GM21390 (cell line): ENCODE measurements at regions not wholly inside any gene's neighbourhood (a gene's known extent, or its start where the extent isn't known, plus 50 kb on each side); places are given as distances from the start of the nearest gene placed in this dataset.

Experiments used
- ATAC-seq: cut with Tn5 transposase; IDR thresholded peaks from one replicate; pipeline ENCODE4 v1.9.1; 2021; ENCODE audit not compliant: unreplicated experiment

GRCh38 chr13:48761256-48761655 is 107.5 kb downstream of the CYSLTR2 start:
- no peak for ATAC-seq

- ATAC-seq = peak; percentile 97
These were observed 115.5 kb downstream of the CYSLTR2 start for GRCh38 chr13:48769107-48769704.

GRCh38 chr13:48770372-48770771 is 116.6 kb downstream of the CYSLTR2 start:
- ATAC-seq = no peak

- no peak for ATAC-seq
These were observed 119.2 kb downstream of the CYSLTR2 start for GRCh38 chr13:48772908-48773307.

GRCh38 chr13:48773531-48774275 is 120.0 kb downstream of the CYSLTR2 start:
- no peak for ATAC-seq

GRCh38 chr13:48775285-48775684 is 121.6 kb downstream of the CYSLTR2 start:
- ATAC-seq = no peak

GRCh38 chr13:48775804-48776203 is 122.1 kb downstream of the CYSLTR2 start:
- no peak for ATAC-seq

- no peak for ATAC-seq
These were observed 122.7 kb downstream of the CYSLTR2 start for GRCh38 chr13:48776401-48776800.

- ATAC-seq = no peak
These were observed 124.9 kb downstream of the CYSLTR2 start for GRCh38 chr13:48778610-48779009.

- ATAC-seq = no peak
These were observed 127.1 kb downstream of the CYSLTR2 start for GRCh38 chr13:48780713-48781341.

- no peak for ATAC-seq
These were observed 128.7 kb downstream of the CYSLTR2 start for GRCh38 chr13:48782429-48782840.

GRCh38 chr13:48783181-48783630 is 129.5 kb downstream of the CYSLTR2 start:
- no peak for ATAC-seq

- no peak for ATAC-seq
These were observed 130.0 kb downstream of the CYSLTR2 start for GRCh38 chr13:48783695-48784230.

- no peak for ATAC-seq
These were observed 131.3 kb downstream of the CYSLTR2 start for GRCh38 chr13:48784916-48785548.

GRCh38 chr13:48790199-48790598 is 136.5 kb downstream of the CYSLTR2 start:
- ATAC-seq = no peak

GRCh38 chr13:48790966-48791365 is 137.2 kb downstream of the CYSLTR2 start:
- ATAC-seq = no peak

GRCh38 chr13:48797127-48797526 is 143.4 kb downstream of the CYSLTR2 start:
- ATAC-seq = no peak

- ATAC-seq = no peak
These were observed 144.0 kb downstream of the CYSLTR2 start for GRCh38 chr13:48797761-48798160.

GRCh38 chr13:48798180-48798579 is 144.5 kb downstream of the CYSLTR2 start:
- ATAC-seq = no peak

GRCh38 chr13:48801255-48801654 is 147.5 kb downstream of the CYSLTR2 start:
- no peak for ATAC-seq

- ATAC-seq = no peak
These were observed 151.3 kb downstream of the CYSLTR2 start for GRCh38 chr13:48804821-48805601.
